ENCODE measurements at regions not wholly inside any gene's neighbourhood (a gene's known extent, or its start where the extent isn't known, plus 50 kb on each side); places are given as distances from the start of the nearest gene placed in this dataset.

GRCh38 chr5:155211764-155212163, 198.2 kb downstream of the KIF4B start:
- DNase-seq: no peak

DNA sequence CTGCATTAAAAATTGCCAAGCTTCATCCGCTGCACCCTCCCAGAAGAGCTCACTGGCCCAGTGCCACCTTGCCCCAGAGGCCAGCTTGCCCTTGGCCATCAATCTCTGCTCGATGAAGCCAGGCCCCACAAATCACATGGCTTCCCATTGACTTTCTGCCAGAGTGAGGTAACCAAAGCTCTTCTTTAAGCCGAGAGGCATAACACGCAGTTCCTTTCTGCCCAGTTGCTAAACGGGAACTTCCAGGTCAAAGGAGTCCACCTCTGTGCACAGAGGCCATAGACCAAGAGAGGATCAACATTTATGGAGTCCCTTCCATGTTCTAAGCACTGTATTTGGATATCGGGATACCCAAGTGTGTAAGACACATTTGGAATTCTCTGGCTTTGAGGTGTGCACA, 208.8 kb downstream of the KIF4B start:
- DNase-seq: no peak

- no peak for DNase-seq
These were observed 215.6 kb downstream of the KIF4B start for GRCh38 chr5:155229135-155229534.

- no peak for DNase-seq
These were observed 226.2 kb downstream of the KIF4B start for GRCh38 chr5:155239803-155240202.

DNA sequence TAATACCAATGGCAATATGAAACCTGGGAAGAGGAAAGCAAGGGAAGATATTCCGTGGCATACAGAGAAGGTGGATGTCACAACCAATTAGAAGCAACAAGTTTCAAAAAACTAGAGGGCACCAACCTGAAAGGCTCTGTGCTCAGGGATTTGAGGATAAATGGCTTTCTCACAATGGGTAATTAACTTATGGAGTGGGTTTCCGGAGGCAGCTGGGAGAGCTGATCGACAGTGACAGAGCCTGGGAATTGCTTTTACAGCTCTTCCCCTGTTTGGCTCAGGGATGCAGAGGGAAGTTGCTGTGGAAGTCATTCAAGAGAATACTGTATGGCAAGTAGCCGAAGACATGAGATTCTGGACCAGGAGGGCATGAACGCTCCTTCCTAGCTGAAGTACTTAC, 237.0 kb downstream of the KIF4B start:
- DNase-seq: no peak

DNA sequence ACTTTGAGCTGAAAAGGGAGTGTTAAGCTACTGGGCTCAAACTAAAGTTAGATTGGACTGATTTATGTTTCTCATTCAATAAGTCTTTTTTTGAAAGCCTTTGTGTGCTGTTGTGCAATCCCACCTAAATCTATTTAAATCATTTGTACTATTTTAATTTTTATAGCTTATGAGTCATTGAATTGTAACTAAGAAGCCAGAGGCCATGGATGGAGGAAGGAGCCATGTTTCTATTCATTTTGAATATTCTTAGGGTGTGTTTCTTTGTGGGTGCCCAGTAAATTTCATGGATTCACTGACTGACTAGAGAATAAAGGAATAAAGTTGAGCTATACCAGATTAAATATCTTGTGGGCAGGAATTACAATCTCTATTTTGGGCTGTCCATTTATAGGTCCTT, 238.5 kb downstream of the KIF4B start:
- no peak for DNase-seq

DNA sequence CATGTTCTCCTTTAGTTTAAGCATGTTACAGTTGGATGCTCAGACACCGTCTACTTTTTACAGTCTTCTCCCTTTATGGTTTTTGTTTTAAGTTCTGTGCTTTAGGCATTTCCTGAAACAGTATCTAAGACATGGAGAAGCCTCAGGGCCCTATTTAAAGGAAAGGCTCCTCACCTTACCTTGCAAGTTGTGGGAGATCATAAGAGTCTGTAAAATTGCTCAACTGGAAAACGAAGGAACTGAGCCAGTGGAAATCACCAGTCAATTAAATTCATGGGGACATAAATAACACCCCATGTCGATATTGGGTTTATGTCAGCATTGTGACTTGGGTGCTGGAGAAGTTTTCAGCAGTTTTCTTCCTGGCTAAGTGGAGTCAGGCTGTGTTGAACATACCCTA, 239.2 kb downstream of the KIF4B start:
- DNase-seq: no peak

DNA sequence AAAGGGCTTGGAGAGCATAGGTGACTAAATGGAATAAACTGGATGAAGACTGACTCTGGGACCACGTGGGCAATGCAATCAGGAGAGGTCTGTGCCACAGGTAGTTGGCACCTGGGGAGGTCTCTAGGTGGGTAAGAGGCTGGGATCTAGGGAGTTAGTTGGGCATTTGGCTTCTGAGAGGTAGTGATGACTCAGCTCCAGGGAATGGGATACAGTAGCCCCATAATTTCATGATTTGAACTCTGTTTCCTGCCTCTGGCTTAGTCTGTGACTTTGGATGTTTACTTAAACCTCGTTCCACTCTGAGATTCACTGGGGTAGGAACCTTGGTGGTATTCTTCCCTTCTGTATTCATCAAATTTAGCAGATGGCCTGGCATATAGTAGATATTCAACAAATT, 240.8 kb downstream of the KIF4B start:
- no peak for DNase-seq

DNA sequence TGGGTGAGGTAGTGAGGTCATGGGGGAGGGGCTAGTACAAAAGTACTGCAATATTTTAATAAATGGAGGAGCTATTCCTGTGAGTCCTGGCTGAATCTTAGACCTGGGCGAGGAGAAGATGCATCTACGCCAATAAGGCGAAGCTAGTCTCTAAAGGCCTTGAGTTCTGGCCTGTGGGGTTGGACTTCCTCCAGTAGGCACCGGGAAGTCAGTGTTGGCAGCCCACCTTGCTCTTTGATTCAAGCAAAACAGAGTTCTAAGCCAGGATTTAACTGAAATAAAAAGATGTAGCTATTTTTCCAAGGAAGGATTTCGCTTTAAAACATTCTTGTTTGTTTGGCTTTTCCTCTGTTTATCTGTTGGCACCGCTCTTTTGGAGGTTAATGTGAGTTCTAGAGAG, 244.6 kb downstream of the KIF4B start:
- no peak for DNase-seq

DNA sequence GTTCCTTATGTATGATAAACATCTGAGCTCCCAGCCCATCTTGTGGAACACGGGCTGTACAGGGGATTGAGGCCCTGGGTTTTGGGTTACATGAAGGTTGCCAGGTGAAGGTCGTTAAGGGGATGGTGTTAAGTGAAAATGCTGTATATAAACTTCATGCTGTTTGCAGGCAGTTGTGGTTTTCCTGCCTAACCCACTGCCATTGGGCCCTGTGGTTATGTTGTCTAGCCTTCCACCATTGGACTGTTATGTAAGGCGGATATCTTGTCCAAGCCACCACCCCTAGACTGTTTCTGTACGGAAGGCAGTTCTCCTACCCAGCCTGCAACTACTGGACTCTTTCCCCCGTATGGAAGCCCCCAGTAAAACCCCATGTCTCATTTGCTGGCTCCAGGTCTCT, 246.1 kb downstream of the KIF4B start:
- DNase-seq: no peak

- peak; percentile 50 for DNase-seq
These were observed 247.2 kb downstream of the KIF4B start for GRCh38 chr5:155260798-155261197.

GRCh38 chr5:155263381-155263780, 249.8 kb downstream of the KIF4B start:
- DNase-seq: no peak

DNA sequence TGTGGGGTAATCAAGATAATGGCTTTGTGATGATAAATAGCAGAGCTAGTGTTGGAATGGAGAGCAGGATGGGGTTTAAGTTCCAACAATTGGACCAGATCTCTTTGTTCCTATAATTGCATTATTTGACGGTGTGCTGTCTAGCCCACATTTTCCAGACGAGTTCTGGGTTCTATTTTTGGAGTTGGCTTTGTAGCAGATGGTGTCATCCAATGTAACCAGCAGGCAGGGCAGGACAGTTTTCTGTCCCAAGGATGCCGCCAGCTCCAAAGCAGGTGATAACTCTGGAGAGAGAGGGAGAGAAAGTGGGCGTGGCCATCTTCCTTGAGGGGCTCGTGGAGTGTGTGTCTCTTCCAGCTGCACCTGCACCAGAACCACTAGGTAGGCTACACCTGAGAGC, 251.3 kb downstream of the KIF4B start:
- no peak for DNase-seq

DNA sequence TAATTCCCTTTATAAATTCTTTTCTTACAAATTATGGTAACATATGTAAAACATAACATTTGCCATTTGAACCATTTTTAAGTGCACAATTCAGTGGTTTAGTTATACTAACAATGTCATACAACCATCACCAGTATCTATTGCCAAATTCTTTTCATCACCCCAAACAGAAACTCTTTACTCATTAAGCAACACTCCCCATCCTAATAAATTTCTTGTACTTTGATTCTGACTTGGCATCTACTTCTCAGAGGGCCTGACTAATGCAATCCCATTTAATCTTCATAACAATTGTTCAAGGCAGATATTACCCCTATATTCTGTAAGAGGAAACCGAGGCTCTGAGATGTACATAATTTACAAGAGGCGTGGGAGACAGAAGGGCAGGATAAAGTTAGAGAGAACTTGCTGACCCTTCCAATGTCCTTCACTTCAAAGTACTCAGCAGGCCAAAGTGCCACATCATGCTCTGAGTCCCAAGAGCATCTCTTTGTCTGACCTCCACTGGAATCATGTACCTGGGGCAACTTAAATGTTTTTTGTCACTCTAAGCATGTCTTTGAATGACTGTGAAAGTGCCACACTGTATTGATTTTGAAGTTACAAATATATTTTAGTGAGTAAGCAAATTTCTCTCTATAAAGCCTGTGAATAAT, 255.3 kb downstream of the KIF4B start:
- DNase-seq: no peak

- DNase-seq: no peak
These were observed 257.2 kb downstream of the KIF4B start for GRCh38 chr5:155270725-155271124.

DNA sequence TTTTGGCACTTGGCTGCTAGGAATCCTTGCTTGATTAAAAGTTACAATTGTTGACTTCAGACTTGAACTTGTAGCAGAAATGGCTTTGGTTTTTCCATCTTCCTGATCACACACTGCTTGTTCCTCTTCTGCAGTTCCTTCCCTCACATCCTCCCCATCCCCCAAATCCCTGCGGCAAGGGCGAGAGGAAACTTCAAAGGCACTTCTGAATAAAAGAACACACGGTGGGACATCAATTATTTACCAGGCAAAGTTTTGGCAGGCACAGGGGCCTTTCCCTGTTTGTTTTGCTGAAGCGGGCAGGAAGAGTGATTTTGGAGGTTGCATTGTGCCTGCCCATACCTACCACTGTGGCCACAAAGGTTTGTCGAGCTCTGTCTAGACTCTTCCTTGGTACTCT, 260.9 kb downstream of the KIF4B start:
- DNase-seq: no peak

DNA sequence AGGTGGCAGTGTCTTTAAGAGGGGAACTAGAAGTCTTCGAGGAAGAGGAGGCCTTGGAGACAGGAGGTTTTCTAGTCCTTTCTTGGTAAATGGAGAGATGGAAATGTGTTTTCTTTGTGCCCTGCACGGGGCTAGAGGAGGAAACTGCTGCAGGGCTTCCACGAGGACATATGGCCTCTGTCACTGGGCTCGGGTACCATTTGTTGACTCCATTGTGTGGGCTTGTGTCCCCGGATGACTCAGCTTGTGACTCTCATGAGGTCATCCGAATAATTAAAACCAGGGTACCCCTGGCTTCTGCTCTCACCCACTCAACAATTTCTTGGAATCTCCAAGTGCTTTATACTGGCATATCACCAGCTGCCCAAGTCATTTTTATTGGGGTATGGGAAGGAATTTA, 261.7 kb downstream of the KIF4B start:
- DNase-seq: no peak

- DNase-seq: no peak
These were observed 262.7 kb downstream of the KIF4B start for GRCh38 chr5:155276231-155276630.

GRCh38 chr5:155278532-155278931, 265.0 kb downstream of the KIF4B start:
- DNase-seq: no peak

- DNase-seq: no peak
These were observed 269.1 kb downstream of the KIF4B start for GRCh38 chr5:155282503-155283107.

DNA sequence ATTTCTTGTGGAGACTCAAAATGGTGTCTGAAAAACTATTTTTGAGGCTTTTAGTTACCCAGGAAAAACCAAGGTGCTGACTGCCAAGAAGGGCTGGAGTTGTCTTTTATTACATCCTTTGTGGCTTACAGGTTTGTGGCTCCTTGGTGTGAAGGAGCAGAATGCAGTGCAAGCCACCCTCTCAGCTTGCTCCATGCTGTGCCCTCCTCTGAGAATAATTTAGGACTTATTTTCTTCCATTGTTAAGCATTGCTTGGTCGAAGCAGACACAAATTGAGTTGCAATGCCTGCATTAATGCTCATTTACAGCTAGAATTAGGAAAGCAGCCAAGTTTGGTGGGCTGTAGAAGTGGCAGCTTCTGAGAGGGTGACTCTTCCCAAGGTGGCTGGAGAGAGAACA, 272.2 kb downstream of the KIF4B start:
- DNase-seq: no peak

DNA sequence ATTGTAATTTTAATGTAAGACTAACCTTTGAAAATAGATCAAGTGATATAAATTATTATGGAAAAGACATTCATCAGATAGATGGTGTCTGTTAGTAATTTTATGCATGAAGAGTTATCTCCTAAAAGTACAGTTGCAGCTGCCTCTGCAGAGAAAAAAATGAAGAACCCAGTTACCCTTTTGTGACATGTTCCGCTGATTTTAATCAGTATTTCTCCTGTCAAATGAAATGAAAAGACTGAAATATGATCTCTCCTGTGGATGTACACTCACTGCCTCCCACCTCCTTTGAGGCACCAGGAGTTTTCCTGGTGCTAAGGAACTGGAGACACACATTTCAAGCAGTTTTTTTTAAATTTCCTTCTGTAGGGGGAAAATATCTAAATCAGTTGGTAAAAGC, 277.4 kb downstream of the KIF4B start:
- DNase-seq: no peak

DNA sequence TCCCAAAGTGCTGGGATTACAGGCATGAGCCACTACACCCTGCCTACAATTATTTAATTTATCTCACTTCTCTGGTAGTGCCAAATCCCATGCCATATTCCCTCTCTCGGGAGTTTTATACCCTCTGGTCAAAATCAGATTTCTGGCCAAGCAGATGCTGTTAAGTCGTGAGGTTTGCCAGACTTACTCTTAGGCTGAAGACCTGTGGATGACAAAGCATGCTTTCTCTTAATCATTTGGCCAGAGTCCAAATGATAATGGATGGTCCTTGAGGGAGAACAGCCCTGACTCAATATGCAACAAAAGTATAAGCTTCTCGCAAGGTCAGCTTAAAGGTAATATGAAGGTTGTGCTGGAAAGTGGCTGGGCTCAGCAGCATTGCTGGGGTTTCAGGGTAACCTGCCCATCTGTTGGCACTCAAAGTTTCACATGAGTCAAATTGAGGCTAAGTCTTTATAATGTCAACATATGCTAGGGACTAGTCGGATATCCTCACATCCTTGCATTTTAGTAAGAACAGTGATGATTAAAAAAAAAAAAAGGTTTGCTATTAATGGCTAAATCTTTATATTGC, 280.1 kb downstream of the KIF4B start:
- peak; percentile 31 for DNase-seq

- no peak for DNase-seq
These were observed 281.6 kb downstream of the KIF4B start for GRCh38 chr5:155295111-155295510.
